HCT116 (cell line): ENCODE measurements at regions not wholly inside any gene's neighbourhood (a gene's known extent, or its start where the extent isn't known, plus 50 kb on each side); places are given as distances from the start of the nearest gene placed in this dataset.

Experiments used
- ATAC-seq: fragments of 200-7000 bp; cut with Tn5 transposase; 2 replicates; pipeline ENCODE4 v1.9.1; 2020; ENCODE audit warnings: mild to moderate bottlenecking, moderate library complexity
- BruUV-seq: library from RNA; stranded (reverse); fragments of 400-500 nt; replicated peaks from 2 replicates; lab custom pipeline; 2021; lab: Mats Ljungman, UMichigan
- CTCF ChIA-PET: fragments of 300-600 bp; sonication (Branson Sonifier 250); formaldehyde crosslinking; loops from one replicate; lab custom pipeline; 2021; ENCODE audit warnings: antibody characterized with exemption; lab: Charles Lee
- POLR2A ChIA-PET: fragments of 300-600, 350-600 bp; sonication (Branson Sonifier 250); formaldehyde crosslinking; loops from one replicate; lab custom pipeline; 2021; ENCODE audit warnings: antibody characterized with exemption; lab: Charles Lee
- RAD21 ChIA-PET, 2 experiments: fragments of 300-600 bp; sonication (Branson Sonifier 250); formaldehyde crosslinking; loops; one replicate each; lab custom pipeline; 2023; ENCODE audit warnings: low total read pairs in 2 of 2; ENCODE audit not compliant: uncharacterized antibody in 2 of 2, unreplicated experiment in 2 of 2, low non-redundant PET in 1 of 2; lab: Charles Lee
- DNase-seq: peaks from one replicate; pipeline ENCODE4 v3.0.0-alpha.2; 2010; ENCODE audit warnings: low read depth, low spot score
- H2AFZ ChIP-seq: fragments of 200-600 bp; shearing (Covaris generic), sonication (generic); 2 replicates; pipeline ENCODE4 v1.6.1; 2017; ENCODE audit warnings: low read depth, mixed run types, mixed read lengths, antibody characterized with exemption, low read length; ENCODE audit not compliant: poor library complexity, severe bottlenecking
- H3K27ac ChIP-seq: 2 replicates; pipeline ENCODE4 v1.5.1; 2012; ENCODE audit warnings: low read depth, low read length
- H3K27me3 ChIP-seq: fragments of 200-600 bp; sonication (generic); 2 replicates; pipeline ENCODE4 v1.6.1; 2016; ENCODE audit warnings: mixed run types, low read length, mixed read lengths; ENCODE audit not compliant: insufficient read depth
- H3K36me3 ChIP-seq, 2 experiments: fragments of 200-500 bp in 1 of 2; fragments of 200-600 bp in 1 of 2; sonication (Bioruptor generic) in 1 of 2; sonication (generic) in 1 of 2; 2 replicates each; pipeline versions ENCODE4 v1.5.1 to v1.6.1; 2014 to 2016; ENCODE audit warnings: low read length in 2 of 2, inconsistent platforms in 1 of 2, mixed read lengths in 1 of 2, mixed run types in 1 of 2; ENCODE audit not compliant: insufficient read depth in 2 of 2, control insufficient read depth in 1 of 2
- H3K4me1 ChIP-seq, 2 experiments: fragments of 200-600 bp in 1 of 2; sonication (generic) in 1 of 2; 2 replicates each; pipeline versions ENCODE4 v1.5.1 to v1.6.1; 2012 to 2017; ENCODE audit warnings: low read length in 2 of 2, inconsistent platforms in 1 of 2, mild to moderate bottlenecking in 1 of 2, mixed read lengths in 1 of 2, mixed run types in 1 of 2, moderate library complexity in 1 of 2; ENCODE audit not compliant: insufficient read depth in 2 of 2, control insufficient read depth in 1 of 2
- H3K4me2 ChIP-seq: fragments of 200-600 bp; sonication (generic); 2 replicates; pipeline ENCODE4 v1.6.1; 2017; ENCODE audit warnings: mixed run types, low read length, mixed read lengths
- H3K4me3 ChIP-seq, 2 experiments: fragments of 200-600 bp in 1 of 2; sonication (generic) in 1 of 2; replicated peaks in 1 of 2; 2 replicates each; pipeline ENCODE4 v1.5.1; 2011 to 2016; ENCODE audit warnings: low read length in 2 of 2, control low read depth in 1 of 2, low read depth in 1 of 2, mild to moderate bottlenecking in 1 of 2, mixed read lengths in 1 of 2, mixed run types in 1 of 2
- H3K79me2 ChIP-seq: fragments of 200-600 bp; sonication (generic); 2 replicates; pipeline ENCODE4 v1.6.1; 2017; ENCODE audit warnings: mild to moderate bottlenecking, mixed run types, low read length, moderate library complexity, mixed read lengths; ENCODE audit not compliant: insufficient read depth
- H3K9ac ChIP-seq: fragments of 200-600 bp; sonication (generic); 2 replicates; pipeline ENCODE4 v1.6.1; 2016; ENCODE audit warnings: low read length, mixed read lengths
- H3K9me2 ChIP-seq: fragments of 200-600 bp; sonication (generic), shearing (Covaris generic); 2 replicates; pipeline ENCODE4 v1.6.1; 2017; ENCODE audit warnings: mixed run types, mild to moderate bottlenecking, moderate library complexity; ENCODE audit not compliant: insufficient read depth
- H3K9me3 ChIP-seq, 2 experiments: fragments of 200-500 bp in 1 of 2; fragments of 200-600 bp in 1 of 2; sonication (Bioruptor generic) in 1 of 2; sonication (generic) in 1 of 2; 2 replicates each; pipeline ENCODE4 v1.6.1; 2014 to 2017; ENCODE audit warnings: low read length in 2 of 2, mixed read lengths in 2 of 2, inconsistent platforms in 1 of 2, low read depth in 1 of 2, mild to moderate bottlenecking in 1 of 2, mixed run types in 1 of 2, moderate library complexity in 1 of 2; ENCODE audit not compliant: control insufficient read depth in 1 of 2, insufficient read depth in 1 of 2
- H4K20me1 ChIP-seq: fragments of 200-600 bp; sonication (generic), shearing (Covaris generic); 2 replicates; pipeline ENCODE4 v1.6.1; 2017; ENCODE audit warnings: mixed run types, mild to moderate bottlenecking, moderate library complexity; ENCODE audit not compliant: insufficient read depth
- ATF3 ChIP-seq: IDR thresholded peaks from 2 replicates; pipeline ENCODE4 v1.6.1; 2012
- CBX3 ChIP-seq: IDR thresholded peaks from 2 replicates; pipeline ENCODE4 v1.6.1; 2012; ENCODE audit warnings: low read depth
- CTCF ChIP-seq, 3 experiments: fragments of 200-600 bp in 1 of 3; sonication (generic) in 1 of 3; IDR thresholded peaks in 2 of 3; conservative IDR thresholded peaks in 1 of 3; 2 replicates each; pipeline ENCODE4 v1.5.1; 2012 to 2017; ENCODE audit warnings: low read depth in 2 of 3, low read length in 2 of 3, antibody characterized with exemption in 1 of 3, borderline replicate concordance in 1 of 3, control low read depth in 1 of 3, mild to moderate bottlenecking in 1 of 3, mixed read lengths in 1 of 3, mixed run types in 1 of 3, moderate library complexity in 1 of 3; ENCODE audit not compliant: insufficient read depth in 1 of 3
- ELF1 ChIP-seq: IDR thresholded peaks from 2 replicates; pipeline ENCODE4 v1.6.1; 2012; ENCODE audit warnings: low read depth, borderline replicate concordance
- EZH2 ChIP-seq: fragments of 200-600 bp; sonication (generic); IDR thresholded peaks from 2 replicates; pipeline ENCODE4 v1.6.1; 2017; ENCODE audit warnings: antibody characterized with exemption, mixed run types
- EZH2phosphoT487 ChIP-seq: fragments of 200-600 bp; IDR thresholded peaks from 2 replicates; pipeline ENCODE4 v1.6.1; 2018; ENCODE audit warnings: antibody characterized with exemption, borderline replicate concordance
- FOSL1 ChIP-seq: IDR thresholded peaks from 2 replicates; pipeline ENCODE4 v1.6.1; 2012; ENCODE audit warnings: low read depth
- JUND ChIP-seq: IDR thresholded peaks from 2 replicates; pipeline ENCODE4 v1.6.1; 2012
- MAX ChIP-seq: IDR thresholded peaks from 2 replicates; pipeline ENCODE4 v1.6.1; 2012
- POLR2A ChIP-seq: IDR thresholded peaks from 2 replicates; pipeline ENCODE4 v1.7.0; 2011; ENCODE audit warnings: borderline replicate concordance; ENCODE audit not compliant: insufficient read depth, insufficient read length; ENCODE audit errors: extremely low read depth
- POLR2AphosphoS5 ChIP-seq: IDR thresholded peaks from 2 replicates; pipeline ENCODE4 v1.6.1; 2011; ENCODE audit warnings: mild to moderate bottlenecking, low read depth, low read length, moderate library complexity
- RAD21 ChIP-seq: IDR thresholded peaks from 2 replicates; pipeline ENCODE4 v1.6.1; 2012; ENCODE audit warnings: low read depth, mild to moderate bottlenecking
- SIN3A ChIP-seq: IDR thresholded peaks from 2 replicates; pipeline ENCODE4 v1.6.1; 2012; ENCODE audit warnings: low read depth
- SP1 ChIP-seq: IDR thresholded peaks from 2 replicates; pipeline ENCODE4 v1.6.1; 2012; ENCODE audit warnings: low read depth
- SRF ChIP-seq: IDR thresholded peaks from 2 replicates; pipeline ENCODE4 v1.6.1; 2012; ENCODE audit warnings: low read depth
- TCF7L2 ChIP-seq: IDR thresholded peaks from 2 replicates; pipeline ENCODE4 v1.7.0; 2011; ENCODE audit warnings: borderline replicate concordance, inconsistent platforms; ENCODE audit not compliant: insufficient read depth, insufficient read length; ENCODE audit errors: extremely low read depth
- YY1 ChIP-seq: IDR thresholded peaks from 2 replicates; pipeline ENCODE4 v1.6.1; 2011; ENCODE audit warnings: low read length, low read depth, moderate library complexity, mild to moderate bottlenecking; ENCODE audit not compliant: insufficient replicate concordance; ENCODE audit errors: extremely low read depth
- ZBTB33 ChIP-seq: IDR thresholded peaks from 2 replicates; pipeline ENCODE4 v1.6.1; 2011; ENCODE audit warnings: mild to moderate bottlenecking, low read length, moderate library complexity; ENCODE audit not compliant: insufficient replicate concordance; ENCODE audit errors: extremely low read depth
- ZNF274 ChIP-seq: fragments of 200-500 bp; sonication (Bioruptor generic); IDR thresholded peaks from 2 replicates; pipeline ENCODE4 v1.6.1; 2014; ENCODE audit warnings: mild to moderate bottlenecking, low read depth, low read length, inconsistent platforms
- intact Hi-C: fragments of 100-400 bp; cut with micrococcal nuclease; formaldehyde crosslinking; loops from 2 replicates; pipeline ENCODE4 v1.10.0; 2022
- TF ChIP-seq, protein P1 (sequence below): IDR thresholded peaks from 2 replicates; pipeline ENCODE4 v1.6.1; 2012; ENCODE audit warnings: low read depth

DNA sequence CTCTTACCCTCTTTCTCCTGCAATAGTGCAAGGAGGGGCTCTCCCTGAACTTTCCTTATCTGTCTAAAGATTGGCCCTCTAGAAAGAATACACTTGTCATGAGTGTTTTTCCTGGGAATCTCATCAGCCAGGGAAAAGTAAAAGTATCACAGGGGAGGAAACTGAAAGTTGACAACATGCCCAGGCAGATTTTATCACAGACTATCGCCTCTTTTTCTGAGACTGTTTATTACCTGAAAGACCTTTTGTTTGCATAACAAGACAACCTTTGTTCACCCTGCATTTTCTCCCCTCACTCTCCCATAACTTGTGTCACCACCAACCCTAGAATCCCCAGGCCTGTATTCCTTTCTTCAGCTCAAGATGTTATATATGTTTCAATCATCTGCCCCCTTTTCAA is 794.7 kb upstream of the ADAMTS5 start:
- H3K9me3 ChIP-seq: peaks cover 4 to 37% of the 10 kb centered on the region in 2 experiments; a peak in 2 of 4 replicates
- no peak overlapping the region for H3K9ac ChIP-seq
- no peaks in the 10 kb centered on the region for H3K9me2 ChIP-seq
- H3K4me1 ChIP-seq: no peaks in the 10 kb centered on the region
- H2AFZ ChIP-seq: no peak overlapping the region
- no peaks in the 10 kb centered on the region for H3K36me3 ChIP-seq
- H3K4me3 ChIP-seq: no peak overlapping the region
- ATAC-seq (no peak), DNase-seq (no peak)
- CTCF ChIA-PET: no interaction called here
- RAD21 ChIA-PET: no interaction called here
- intact Hi-C loops: no loop called here
- H3K27ac ChIP-seq: no peak overlapping the region
- no peaks in the 10 kb centered on the region for H3K27me3 ChIP-seq
- POLR2A ChIA-PET: no interaction called here
- BruUV-seq: no TSS peak
- H4K20me1 ChIP-seq: no peaks in the 10 kb centered on the region
- H3K79me2 ChIP-seq: no peaks in the 10 kb centered on the region
- H3K4me2 ChIP-seq: no peak overlapping the region
- TF ChIP-seq SRF (no peak), TCF7L2 (no peak), SP1 (no peak), ELF1 (no peak), CTCF (IDR thresholded peaks at IDR 0.05 in 2 of 3, conservative IDR thresholded peaks at IDR 0.05 in 1 of 3; ENCODE audit: borderline replicate concordance in 1 of 3, insufficient read depth in 1 of 3, low read depth in 2 of 3, low read length in 2 of 3) (no peak), POLR2A (no peak), ZNF274 (no peak), ATF3 (no peak), FOSL1 (no peak), ZBTB33 (no peak), EZH2phosphoT487 (no peak), POLR2AphosphoS5 (no peak), RAD21 (no peak), CBX3 (no peak), MAX (no peak), YY1 (no peak), SIN3A (no peak), JUND (no peak), EZH2 (no peak)
- TF ChIP-seq, protein P1, sequence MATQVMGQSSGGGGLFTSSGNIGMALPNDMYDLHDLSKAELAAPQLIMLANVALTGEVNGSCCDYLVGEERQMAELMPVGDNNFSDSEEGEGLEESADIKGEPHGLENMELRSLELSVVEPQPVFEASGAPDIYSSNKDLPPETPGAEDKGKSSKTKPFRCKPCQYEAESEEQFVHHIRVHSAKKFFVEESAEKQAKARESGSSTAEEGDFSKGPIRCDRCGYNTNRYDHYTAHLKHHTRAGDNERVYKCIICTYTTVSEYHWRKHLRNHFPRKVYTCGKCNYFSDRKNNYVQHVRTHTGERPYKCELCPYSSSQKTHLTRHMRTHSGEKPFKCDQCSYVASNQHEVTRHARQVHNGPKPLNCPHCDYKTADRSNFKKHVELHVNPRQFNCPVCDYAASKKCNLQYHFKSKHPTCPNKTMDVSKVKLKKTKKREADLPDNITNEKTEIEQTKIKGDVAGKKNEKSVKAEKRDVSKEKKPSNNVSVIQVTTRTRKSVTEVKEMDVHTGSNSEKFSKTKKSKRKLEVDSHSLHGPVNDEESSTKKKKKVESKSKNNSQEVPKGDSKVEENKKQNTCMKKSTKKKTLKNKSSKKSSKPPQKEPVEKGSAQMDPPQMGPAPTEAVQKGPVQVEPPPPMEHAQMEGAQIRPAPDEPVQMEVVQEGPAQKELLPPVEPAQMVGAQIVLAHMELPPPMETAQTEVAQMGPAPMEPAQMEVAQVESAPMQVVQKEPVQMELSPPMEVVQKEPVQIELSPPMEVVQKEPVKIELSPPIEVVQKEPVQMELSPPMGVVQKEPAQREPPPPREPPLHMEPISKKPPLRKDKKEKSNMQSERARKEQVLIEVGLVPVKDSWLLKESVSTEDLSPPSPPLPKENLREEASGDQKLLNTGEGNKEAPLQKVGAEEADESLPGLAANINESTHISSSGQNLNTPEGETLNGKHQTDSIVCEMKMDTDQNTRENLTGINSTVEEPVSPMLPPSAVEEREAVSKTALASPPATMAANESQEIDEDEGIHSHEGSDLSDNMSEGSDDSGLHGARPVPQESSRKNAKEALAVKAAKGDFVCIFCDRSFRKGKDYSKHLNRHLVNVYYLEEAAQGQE: no peak
